Activated CD8-positive, alpha-beta T cell treated with anti-CD3 and anti-CD28 coated beads for 36 hours (primary cell): ENCODE measurements at regions not wholly inside any gene's neighbourhood (a gene's known extent, or its start where the extent isn't known, plus 50 kb on each side); places are given as distances from the start of the nearest gene placed in this dataset.

Experiments
- ATAC-seq: fragments of 200-7000 bp; cut with Tn5 transposase; one replicate; pipeline ENCODE4 v1.10.0; 2021; ENCODE audit warnings: mild to moderate bottlenecking, moderate library complexity
- CTCF ChIA-PET: fragments of 350-600 bp; sonication (Branson Sonifier 250); formaldehyde crosslinking; loops from one replicate; lab custom pipeline; 2021; ENCODE audit warnings: antibody characterized with exemption; lab: Charles Lee
- POLR2A ChIA-PET: fragments of 350-600 bp; sonication (Branson Sonifier 250); formaldehyde crosslinking; loops from one replicate; lab custom pipeline; 2021; ENCODE audit warnings: antibody characterized with exemption; lab: Charles Lee
- DNase-seq: peaks from one replicate; pipeline ENCODE4 v3.0.0-alpha.2; 2020
- H3K27ac Mint-ChIP-seq: one replicate; pipeline ENCODE4 v1.8.0; 2021; ENCODE audit warnings: mild to moderate bottlenecking, mixed read lengths
- H3K27me3 Mint-ChIP-seq: one replicate; pipeline ENCODE4 v1.8.0; 2021; ENCODE audit warnings: mixed read lengths
- H3K36me3 Mint-ChIP-seq: one replicate; pipeline ENCODE4 v1.8.0; 2021; ENCODE audit warnings: low read depth, mixed read lengths
- H3K4me1 Mint-ChIP-seq: one replicate; pipeline ENCODE4 v1.8.0; 2021; ENCODE audit warnings: low read depth, mixed read lengths
- H3K4me3 Mint-ChIP-seq: one replicate; pipeline ENCODE4 v1.8.0; 2021; ENCODE audit warnings: mild to moderate bottlenecking, moderate library complexity, mixed read lengths
- H3K9me3 Mint-ChIP-seq: one replicate; pipeline ENCODE4 v1.8.0; 2021; ENCODE audit warnings: mixed read lengths
- intact Hi-C: fragments of 100-400 bp; cut with micrococcal nuclease; formaldehyde crosslinking; loops from one replicate; pipeline ENCODE4 v1.10.0; 2022
- TF ChIP-seq, protein P1 (sequence below): fragments of 200-600 bp; IDR thresholded peaks from one replicate; pipeline ENCODE4 v1.8.0; 2022; ENCODE audit warnings: antibody characterized with exemption, mild to moderate bottlenecking

DNA sequence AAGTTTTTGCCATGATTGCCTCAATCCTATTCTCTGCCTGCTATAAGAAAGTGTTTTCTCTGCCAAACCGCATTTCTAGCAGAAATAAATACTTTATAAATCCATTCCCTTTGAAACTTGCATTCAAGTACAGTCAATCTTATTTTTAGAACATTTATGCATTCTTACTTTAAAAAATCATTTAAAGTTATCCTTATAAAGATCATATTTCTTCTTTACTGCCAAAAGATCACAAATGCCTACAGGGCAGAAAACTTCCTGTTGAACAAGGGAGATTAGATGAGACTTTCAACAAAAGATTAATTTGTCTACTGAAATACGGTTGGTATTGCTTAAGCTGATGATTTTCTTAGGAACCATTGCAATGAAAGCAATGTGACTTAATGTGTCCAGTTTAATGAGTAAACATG, 207.2 kb upstream of the SLIT2 start:
- H3K27ac Mint-ChIP-seq: no peak overlapping the region
- DNase-seq (no peak), ATAC-seq (no peak)
- intact Hi-C loops: no loop called here
- TF ChIP-seq, protein P1, sequence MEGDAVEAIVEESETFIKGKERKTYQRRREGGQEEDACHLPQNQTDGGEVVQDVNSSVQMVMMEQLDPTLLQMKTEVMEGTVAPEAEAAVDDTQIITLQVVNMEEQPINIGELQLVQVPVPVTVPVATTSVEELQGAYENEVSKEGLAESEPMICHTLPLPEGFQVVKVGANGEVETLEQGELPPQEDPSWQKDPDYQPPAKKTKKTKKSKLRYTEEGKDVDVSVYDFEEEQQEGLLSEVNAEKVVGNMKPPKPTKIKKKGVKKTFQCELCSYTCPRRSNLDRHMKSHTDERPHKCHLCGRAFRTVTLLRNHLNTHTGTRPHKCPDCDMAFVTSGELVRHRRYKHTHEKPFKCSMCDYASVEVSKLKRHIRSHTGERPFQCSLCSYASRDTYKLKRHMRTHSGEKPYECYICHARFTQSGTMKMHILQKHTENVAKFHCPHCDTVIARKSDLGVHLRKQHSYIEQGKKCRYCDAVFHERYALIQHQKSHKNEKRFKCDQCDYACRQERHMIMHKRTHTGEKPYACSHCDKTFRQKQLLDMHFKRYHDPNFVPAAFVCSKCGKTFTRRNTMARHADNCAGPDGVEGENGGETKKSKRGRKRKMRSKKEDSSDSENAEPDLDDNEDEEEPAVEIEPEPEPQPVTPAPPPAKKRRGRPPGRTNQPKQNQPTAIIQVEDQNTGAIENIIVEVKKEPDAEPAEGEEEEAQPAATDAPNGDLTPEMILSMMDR: no peak
- peaks cover 13% of the 10 kb centered on the region for H3K9me3 Mint-ChIP-seq
- H3K4me1 Mint-ChIP-seq: no peaks in the 10 kb centered on the region
- H3K36me3 Mint-ChIP-seq: no peaks in the 10 kb centered on the region
- no peaks in the 10 kb centered on the region for H3K27me3 Mint-ChIP-seq
- POLR2A ChIA-PET: no interaction called here
- CTCF ChIA-PET: no interaction called here
- no peak overlapping the region for H3K4me3 Mint-ChIP-seq

- TF ChIP-seq, protein P1: no peak
- POLR2A ChIA-PET: no interaction called here
- CTCF ChIA-PET: no interaction called here
- ATAC-seq: no peak
- H3K27me3 Mint-ChIP-seq: no peaks in the 10 kb centered on the region
- no peaks in the 10 kb centered on the region for H3K4me1 Mint-ChIP-seq
- no peaks in the 10 kb centered on the region for H3K36me3 Mint-ChIP-seq
- H3K27ac Mint-ChIP-seq: no peak overlapping the region
- DNase-seq: no peak
- no peak overlapping the region for H3K4me3 Mint-ChIP-seq
- peaks cover 13% of the 10 kb centered on the region for H3K9me3 Mint-ChIP-seq
- intact Hi-C loops: no loop called here
These were observed 207.7 kb upstream of the SLIT2 start for GRCh38 chr4:20043991-20044390.

- intact Hi-C loops: no loop called here
- H3K27ac Mint-ChIP-seq: no peak overlapping the region
- no peak for ATAC-seq
- no peaks in the 10 kb centered on the region for H3K27me3 Mint-ChIP-seq
- peaks cover 15% of the 10 kb centered on the region for H3K9me3 Mint-ChIP-seq
- H3K4me1 Mint-ChIP-seq: no peaks in the 10 kb centered on the region
- DNase-seq: no peak
- H3K4me3 Mint-ChIP-seq: no peak overlapping the region
- POLR2A ChIA-PET: no interaction called here
- TF ChIP-seq, protein P1: no peak
- CTCF ChIA-PET: no interaction called here
- no peaks in the 10 kb centered on the region for H3K36me3 Mint-ChIP-seq
These were observed 208.9 kb upstream of the SLIT2 start for GRCh38 chr4:20042769-20043168.

DNA sequence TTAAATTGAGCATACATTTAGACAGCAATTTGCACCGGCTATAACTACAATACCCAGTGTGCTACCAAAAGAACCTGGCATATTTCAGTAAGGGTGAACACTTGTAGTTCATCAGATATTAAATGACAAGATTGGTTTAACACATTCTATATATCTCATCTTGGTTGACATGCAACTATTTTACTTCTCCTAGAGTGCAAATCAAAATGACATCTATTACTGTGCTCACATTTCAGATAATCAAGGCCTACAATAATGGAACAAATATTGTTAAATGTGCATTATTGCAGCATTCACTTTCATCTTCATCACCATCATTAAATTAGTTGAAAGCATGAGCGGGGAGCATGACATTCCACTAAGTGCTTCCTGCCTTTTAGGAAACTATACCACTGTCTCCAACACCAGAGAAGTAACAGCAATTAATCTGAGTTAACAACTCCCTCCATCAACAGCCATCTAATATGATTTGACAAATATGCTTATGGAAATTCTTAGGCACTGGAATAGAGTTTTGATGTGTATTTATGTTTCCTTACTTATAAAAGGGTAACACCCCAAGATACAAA, 209.8 kb upstream of the SLIT2 start:
- Mint-ChIP-seq H3K27me3 (no peaks in the 10 kb centered on the region), H3K4me3 (no peak overlapping the region), H3K27ac (no peak overlapping the region), H3K4me1 (no peaks in the 10 kb centered on the region), H3K36me3 (no peaks in the 10 kb centered on the region), H3K9me3 (peaks cover 16% of the 10 kb centered on the region)
- TF ChIP-seq, protein P1: no peak
- no peak for DNase-seq
- intact Hi-C loops: no loop called here
- ChIA-PET POLR2A (no interaction called here), CTCF (no interaction called here)
- no peak for ATAC-seq

- intact Hi-C loops: no loop called here
- Mint-ChIP-seq H3K27ac (no peak overlapping the region), H3K4me1 (no peaks in the 10 kb centered on the region), H3K9me3 (peaks cover 13% of the 10 kb centered on the region), H3K4me3 (no peak overlapping the region), H3K36me3 (no peaks in the 10 kb centered on the region), H3K27me3 (no peaks in the 10 kb centered on the region)
- DNase-seq (no peak), ATAC-seq (no peak)
- CTCF ChIA-PET: no interaction called here
- POLR2A ChIA-PET: no interaction called here
- TF ChIP-seq, protein P1: no peak
These were observed 214.0 kb upstream of the SLIT2 start for GRCh38 chr4:20037745-20038144.
